ENCODE measurements at regions not wholly inside any gene's neighbourhood (a gene's known extent, or its start where the extent isn't known, plus 50 kb on each side); places are given as distances from the start of the nearest gene placed in this dataset.

- no peak for DNase-seq (ENCODE audit: low spot score)
- intact Hi-C loops (cut with DNase I) = no loop called here
These were observed 1009.9 kb upstream of the SEMA6D start for GRCh38 chr15:46707452-46707851.

DNA sequence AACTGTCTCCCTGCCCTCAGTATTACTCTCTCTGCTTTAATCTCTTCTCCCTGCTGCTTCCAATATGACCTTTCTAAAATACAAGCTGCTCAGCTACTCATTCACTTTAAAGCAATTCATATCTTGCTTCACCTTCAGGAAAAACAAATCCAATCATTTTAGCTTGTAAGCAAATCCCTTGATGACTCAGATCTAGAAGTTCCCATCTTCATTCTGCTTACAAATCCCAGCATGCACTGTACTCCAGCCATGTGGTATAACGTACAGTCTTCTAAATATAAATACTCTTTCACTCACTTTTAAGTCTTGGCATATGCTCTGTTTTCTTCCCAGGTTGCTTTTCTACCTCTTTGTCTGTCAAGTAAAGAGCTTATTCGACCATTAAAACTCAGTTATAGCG is 1009.1 kb upstream of the SEMA6D start:
- intact Hi-C loops (cut with DNase I) = no loop called here
- DNase-seq (ENCODE audit: low spot score) = no peak

GRCh38 chr15:46709460-46710083 is 1007.7 kb upstream of the SEMA6D start:
- DNase-seq (ENCODE audit: low spot score) = no peak
- intact Hi-C loops (cut with DNase I) = no loop called here

DNA sequence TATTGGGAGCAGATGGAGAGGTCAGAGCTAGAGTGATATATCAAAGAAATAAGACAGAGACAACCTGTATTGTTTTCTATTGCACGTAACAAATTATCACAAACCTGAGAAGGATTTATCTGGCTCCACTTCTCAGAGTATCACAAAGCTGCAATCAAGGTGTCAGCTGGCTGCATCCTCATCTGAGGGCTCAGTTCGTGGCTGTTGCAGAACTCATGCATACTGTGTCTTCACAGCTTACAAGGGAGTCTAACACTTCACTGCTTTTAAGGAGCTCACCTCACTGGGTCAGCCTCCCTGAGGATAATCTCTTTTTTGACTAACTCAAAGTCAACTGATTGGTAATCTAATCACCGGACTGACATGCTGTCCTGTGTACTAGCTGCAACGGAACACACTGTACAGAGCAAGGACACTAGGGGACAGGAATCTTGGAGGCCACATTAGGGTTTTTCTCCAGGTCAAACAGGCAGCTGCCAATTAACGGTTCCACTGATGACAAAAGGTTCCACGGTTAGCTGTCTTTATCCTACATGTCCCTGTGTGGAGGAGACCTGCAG is 1006.8 kb upstream of the SEMA6D start:
- intact Hi-C loops (cut with DNase I) = no loop called here
- DNase-seq (ENCODE audit: low spot score) = no peak

- no peak for DNase-seq (ENCODE audit: low spot score)
- intact Hi-C loops (cut with DNase I) = no loop called here
These were observed 1004.3 kb upstream of the SEMA6D start for GRCh38 chr15:46713045-46713444.

GRCh38 chr15:46714950-46715349 is 1002.4 kb upstream of the SEMA6D start:
- no peak for DNase-seq (ENCODE audit: low spot score)
- intact Hi-C loops (cut with DNase I) = no loop called here

GRCh38 chr15:46723308-46723707 is 994.0 kb upstream of the SEMA6D start:
- intact Hi-C loops (cut with DNase I) = no loop called here

DNA sequence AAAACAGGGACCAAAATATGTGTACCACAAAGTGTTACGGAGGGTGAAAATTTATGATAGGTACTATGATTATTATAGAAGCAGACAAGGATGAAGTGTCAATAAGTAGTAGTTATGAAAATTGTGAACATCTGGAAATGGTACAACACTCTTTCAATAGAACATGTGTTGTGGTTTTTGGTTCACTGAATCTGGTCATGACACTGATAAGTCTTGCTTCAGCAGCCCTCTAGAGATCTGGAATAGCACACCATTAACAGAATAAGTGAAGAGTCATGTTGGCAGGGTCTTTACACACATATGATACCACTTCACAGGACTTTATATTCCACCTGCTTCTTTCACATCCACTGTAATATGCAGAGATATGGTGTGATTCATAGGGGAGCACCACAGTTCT is 985.2 kb upstream of the SEMA6D start:
- DNase-seq (ENCODE audit: low spot score) = no peak
- intact Hi-C loops (cut with DNase I) = no loop called here

More at GRCh38 chr15:46723308-46723707, 994.0 kb upstream of the SEMA6D start:
- DNase-seq (ENCODE audit: low spot score) = no peak

DNA sequence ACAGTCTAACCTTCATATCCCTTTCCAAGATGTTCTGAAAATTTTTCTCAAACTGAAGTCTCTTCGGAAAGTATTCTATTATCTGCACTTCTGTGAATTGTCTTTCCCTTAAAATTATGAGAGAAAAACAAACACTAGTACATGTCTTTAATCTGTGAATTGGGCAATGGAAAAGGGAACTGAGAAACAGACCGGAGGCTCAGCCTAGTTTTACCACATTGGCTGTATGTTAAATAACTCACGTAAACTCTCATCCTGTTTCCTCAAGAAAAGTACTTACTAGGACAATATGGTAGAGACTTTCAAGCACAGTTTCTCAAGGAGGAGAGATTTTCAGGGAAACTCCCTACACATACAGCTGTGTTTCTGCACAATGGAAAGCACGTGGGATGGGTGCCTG is 982.2 kb upstream of the SEMA6D start:
- intact Hi-C loops (cut with DNase I) = no loop called here
- no peak for DNase-seq (ENCODE audit: low spot score)

GRCh38 chr15:46751303-46751702 is 966.0 kb upstream of the SEMA6D start:
- no peak for DNase-seq (ENCODE audit: low spot score)
- intact Hi-C loops (cut with DNase I) = no loop called here

DNA sequence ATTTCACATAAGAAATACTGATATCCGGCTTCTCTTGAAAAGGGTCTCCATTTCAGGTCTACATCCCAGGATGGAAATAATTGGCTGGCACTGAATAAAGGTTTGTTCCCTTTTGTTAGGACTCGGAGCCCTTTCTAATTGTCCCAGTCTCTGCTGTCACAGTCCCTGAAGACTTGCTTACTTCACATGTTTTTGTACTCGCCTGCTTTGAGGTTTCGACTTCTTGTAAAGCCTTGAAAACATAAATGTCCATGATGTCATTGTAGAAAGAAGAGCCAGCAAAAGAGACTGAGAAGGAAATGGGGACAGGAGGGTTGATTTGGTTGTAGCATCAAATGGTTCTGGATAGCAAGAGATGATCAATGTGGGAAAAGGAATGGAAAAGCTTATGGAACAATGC is 963.4 kb upstream of the SEMA6D start:
- no peak for DNase-seq (ENCODE audit: low spot score)
- intact Hi-C loops (cut with DNase I) = no loop called here

DNA sequence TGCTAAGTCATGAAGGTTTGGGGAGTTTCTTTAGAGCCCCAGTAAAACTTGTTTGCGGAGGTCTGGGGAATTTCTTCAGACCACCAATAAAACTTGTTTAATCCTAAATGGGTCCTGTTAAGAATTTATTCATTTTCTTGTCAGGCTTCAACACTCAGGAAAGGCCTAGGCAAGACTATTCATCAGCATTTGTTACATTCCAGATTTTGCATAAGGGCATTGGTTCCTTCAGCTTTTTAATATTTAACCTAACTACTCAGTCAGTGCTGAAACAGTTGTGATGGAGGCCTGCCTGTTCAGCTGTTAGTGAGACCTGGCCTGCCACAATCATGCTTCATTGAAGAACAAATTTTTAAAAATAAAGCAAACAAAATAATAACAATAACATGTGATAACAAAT is 954.2 kb upstream of the SEMA6D start:
- no peak for DNase-seq (ENCODE audit: low spot score)
- intact Hi-C loops (cut with DNase I) = no loop called here

GRCh38 chr15:46764851-46765250 is 952.5 kb upstream of the SEMA6D start:
- intact Hi-C loops (cut with DNase I) = no loop called here

DNA sequence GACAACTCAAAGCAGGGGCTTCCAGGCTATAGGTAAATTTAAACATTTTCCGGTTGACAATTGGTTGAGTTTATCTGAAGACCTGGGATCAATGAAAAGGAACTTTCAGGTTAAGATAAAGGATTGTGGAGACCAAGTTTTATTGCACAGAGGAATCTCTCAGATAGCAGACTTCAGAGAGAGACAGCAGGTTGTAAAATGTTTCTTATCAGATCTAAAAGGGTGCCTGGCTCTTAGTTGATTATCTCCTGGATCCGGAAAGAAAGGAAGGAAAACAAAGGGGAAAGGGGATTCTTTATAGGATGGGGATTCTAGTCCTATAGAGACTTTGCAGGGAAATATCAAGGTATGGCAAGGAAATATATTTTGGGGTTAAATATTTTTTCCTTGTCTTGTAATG is 951.3 kb upstream of the SEMA6D start:
- intact Hi-C loops (cut with DNase I) = no loop called here
- no peak for DNase-seq (ENCODE audit: low spot score)

More at GRCh38 chr15:46764851-46765250, 952.5 kb upstream of the SEMA6D start:
- DNase-seq (ENCODE audit: low spot score) = no peak

GRCh38 chr15:46768287-46768686 is 949.0 kb upstream of the SEMA6D start:
- no peak for DNase-seq (ENCODE audit: low spot score)
- intact Hi-C loops (cut with DNase I) = no loop called here

DNA sequence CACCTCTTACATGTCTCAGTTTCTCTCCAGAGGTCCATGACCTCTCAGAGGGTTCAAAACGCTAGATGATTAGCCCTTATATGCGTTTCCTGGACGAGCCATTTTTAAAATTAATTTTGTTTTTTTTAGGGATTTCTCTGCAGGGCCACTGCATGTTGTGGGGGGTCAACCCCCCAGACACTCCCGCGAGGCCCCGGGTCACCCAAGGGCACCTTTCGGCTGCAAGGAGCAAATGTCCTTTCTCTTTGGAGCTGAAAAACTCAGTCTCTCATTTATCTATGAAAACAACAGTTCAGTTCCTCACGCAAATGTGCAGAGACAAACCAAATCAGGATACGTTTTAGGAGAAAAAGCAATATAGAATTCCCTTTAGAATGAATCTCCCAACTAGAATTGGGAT is 944.3 kb upstream of the SEMA6D start:
- intact Hi-C loops (cut with DNase I) = no loop called here

DNA sequence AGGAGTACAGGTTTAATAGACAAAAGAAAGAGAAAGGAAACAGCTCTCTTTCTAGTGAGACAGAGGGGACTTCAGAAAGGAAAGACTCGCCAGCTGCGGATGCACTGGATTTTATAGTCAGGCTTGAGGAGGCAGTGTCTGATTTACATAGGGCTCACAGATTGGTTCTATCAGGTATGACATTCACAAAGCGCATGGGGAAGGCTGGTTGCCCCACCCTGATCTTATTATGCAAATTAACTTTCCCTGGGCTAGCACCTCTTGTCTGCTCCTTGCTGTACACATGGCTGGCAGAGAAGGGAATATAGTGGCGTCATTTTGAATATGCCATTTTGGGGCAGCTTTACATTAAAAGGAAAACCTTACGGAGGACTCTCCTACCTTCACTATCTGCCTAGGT is 938.4 kb upstream of the SEMA6D start:
- no peak for DNase-seq (ENCODE audit: low spot score)
- intact Hi-C loops (cut with DNase I) = no loop called here

More for the DNA sequence above, 944.3 kb upstream of the SEMA6D start:
- no peak for DNase-seq (ENCODE audit: low spot score)

GRCh38 chr15:46786590-46787285 is 930.6 kb upstream of the SEMA6D start:
- intact Hi-C loops (cut with DNase I) = no loop called here
- DNase-seq (ENCODE audit: low spot score) = no peak

- intact Hi-C loops (cut with DNase I) = no loop called here
These were observed 921.6 kb upstream of the SEMA6D start for GRCh38 chr15:46795685-46796084.

DNA sequence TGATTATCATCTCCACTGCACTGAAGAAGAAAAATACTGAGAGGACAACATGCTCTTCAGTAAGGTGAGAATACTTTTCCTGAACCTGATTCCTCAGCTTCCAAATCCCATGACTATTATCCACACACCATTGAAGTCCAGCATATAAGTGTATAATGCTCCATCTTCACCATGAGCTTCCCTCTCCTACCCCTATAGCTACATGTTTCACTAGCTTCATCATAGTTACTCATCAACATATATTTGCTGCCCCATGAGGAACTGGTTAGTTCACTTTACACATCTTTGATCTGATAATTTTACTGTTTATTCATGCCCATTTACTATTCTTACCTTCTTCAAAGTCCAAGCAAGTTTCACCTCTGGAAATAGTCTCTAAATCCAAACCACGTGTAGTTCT is 908.5 kb upstream of the SEMA6D start:
- no peak for DNase-seq (ENCODE audit: low spot score)
- intact Hi-C loops (cut with DNase I) = no loop called here

More at GRCh38 chr15:46795685-46796084, 921.6 kb upstream of the SEMA6D start:
- DNase-seq (ENCODE audit: low spot score) = no peak

GRCh38 chr15:46815240-46815639 is 902.1 kb upstream of the SEMA6D start:
- no peak for DNase-seq (ENCODE audit: low spot score)
- intact Hi-C loops (cut with DNase I) = no loop called here
